Ureter (tissue), 1 donor: ENCODE measurements at regions not wholly inside any gene's neighbourhood (a gene's known extent, or its start where the extent isn't known, plus 50 kb on each side); places are given as distances from the start of the nearest gene placed in this dataset.
"Not testable (repeated sequence)": the region's sequence is repeated elsewhere in the genome, so short reads cannot be mapped to it uniquely, and the experiment has no call there.

ENCODE experiments used
- DNase-seq: peaks from one replicate; pipeline ENCODE4 v3.0.0-alpha.2; 2020; ENCODE audit warnings: low spot score
- donor health status: DM: yes; HTN: yes; CAD: no.

GRCh38 chr6:14995966-14996602 lies 249.8 kb upstream of the JARID2 start:
- no peak for DNase-seq

DNA sequence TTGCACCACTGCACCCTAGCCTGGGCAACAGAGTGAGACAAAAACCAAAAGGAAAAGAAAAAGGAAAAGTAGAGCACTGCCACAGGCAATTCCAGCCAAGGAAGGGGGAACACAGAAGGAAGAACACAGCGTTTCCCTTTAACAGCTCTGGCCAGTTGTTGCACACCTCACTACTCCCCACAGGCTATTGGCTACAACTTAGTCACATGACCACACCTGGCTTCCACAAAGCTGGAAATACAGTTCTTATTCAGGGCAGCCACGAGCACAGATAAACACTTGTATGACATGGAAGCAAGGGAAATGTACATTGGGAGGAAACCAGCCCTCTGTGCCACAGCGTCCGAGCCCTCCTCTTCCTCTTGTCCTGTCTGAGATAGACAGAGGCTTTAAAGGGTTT lies 249.0 kb upstream of the JARID2 start:
- DNase-seq, result no peak

GRCh38 chr6:14997507-14997906 lies 248.4 kb upstream of the JARID2 start:
- no peak for DNase-seq

GRCh38 chr6:14999106-14999505 lies 246.8 kb upstream of the JARID2 start:
- DNase-seq, result no peak

GRCh38 chr6:15001326-15001910 lies 244.5 kb upstream of the JARID2 start:
- no peak for DNase-seq

- DNase-seq, result no peak
These were observed 237.6 kb upstream of the JARID2 start for GRCh38 chr6:15008269-15008668.

GRCh38 chr6:15014958-15015357 lies 230.9 kb upstream of the JARID2 start:
- DNase-seq, result no peak

DNA sequence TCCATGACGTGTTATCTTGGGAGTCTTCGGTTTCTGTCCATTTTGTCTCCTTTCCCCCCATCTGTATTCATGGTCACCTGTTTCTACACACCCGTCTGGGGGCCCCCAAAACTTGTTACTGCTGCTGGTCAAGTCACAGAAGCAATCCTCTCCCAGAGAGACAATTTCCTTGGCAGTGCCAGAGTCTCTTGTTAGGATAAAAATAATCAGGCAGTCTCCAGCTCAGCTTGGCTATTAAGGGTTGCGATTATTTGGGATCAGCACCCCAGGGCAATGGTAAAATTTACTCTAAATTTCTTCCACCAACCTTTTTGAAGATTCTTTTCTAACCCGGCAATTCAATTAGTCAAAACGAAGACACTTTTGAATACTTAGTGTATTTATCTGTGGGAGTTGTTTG lies 229.1 kb upstream of the JARID2 start:
- no peak for DNase-seq

- no peak for DNase-seq
These were observed 228.6 kb upstream of the JARID2 start for GRCh38 chr6:15017261-15017660.

DNA sequence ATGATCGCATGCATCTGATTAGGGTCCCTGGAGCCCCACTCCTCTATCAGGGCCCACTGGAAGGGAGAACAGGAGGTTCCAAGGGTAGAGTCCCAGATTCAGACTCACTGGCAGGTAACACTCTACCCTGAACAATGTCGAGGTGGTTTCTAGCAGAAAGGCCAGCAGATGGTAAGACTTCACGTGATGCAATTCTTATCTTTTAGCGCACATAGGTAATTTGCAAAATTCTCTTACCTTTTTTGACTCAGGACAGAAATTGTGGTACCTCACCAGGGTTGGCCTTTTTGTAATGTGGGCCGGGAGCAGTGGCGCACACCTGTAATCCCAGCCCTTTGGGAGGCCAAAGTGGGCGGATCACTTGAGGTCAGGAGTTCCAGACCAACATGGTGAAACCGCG lies 228.1 kb upstream of the JARID2 start:
- no peak for DNase-seq

DNA sequence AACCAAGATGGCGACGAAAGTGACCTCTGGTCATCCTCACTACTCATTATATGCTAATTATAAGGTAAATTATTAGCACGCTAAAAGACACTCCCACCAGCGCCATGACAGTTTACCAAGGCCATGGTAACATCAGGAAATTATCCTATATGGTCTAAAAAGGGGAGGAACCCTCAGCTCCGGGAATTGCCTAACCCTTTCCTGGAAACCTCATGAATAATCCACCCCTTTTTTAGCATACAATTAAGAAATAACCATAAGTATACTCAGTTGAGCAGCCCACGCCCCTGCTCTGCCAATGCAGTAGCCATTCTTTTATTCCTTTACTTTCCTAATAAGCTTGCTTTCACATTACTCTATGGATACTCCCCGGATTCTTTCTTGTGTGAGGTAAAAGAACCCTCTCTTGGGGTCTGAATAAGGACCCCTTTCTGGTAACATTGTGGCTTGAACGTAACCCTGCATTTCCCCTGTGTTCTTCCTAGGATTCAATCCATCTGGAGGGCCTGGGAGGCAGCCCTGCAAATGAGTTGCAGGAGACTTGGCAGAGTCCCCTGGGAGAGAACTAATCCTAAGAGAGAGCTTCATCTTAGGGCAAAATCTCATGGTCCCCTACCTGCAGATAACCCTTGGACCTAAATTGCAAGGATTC lies 225.6 kb upstream of the JARID2 start:
- DNase-seq, result no peak

- DNase-seq, result no peak
These were observed 224.8 kb upstream of the JARID2 start for GRCh38 chr6:15021074-15021473.

GRCh38 chr6:15023018-15023417 lies 222.9 kb upstream of the JARID2 start:
- not testable (repeated sequence) for DNase-seq

GRCh38 chr6:15023448-15023847 lies 222.4 kb upstream of the JARID2 start:
- DNase-seq, result no peak

- no peak for DNase-seq
These were observed 220.4 kb upstream of the JARID2 start for GRCh38 chr6:15025446-15025845.

GRCh38 chr6:15026832-15027231 lies 219.0 kb upstream of the JARID2 start:
- DNase-seq, result no peak

GRCh38 chr6:15027472-15027871 lies 218.4 kb upstream of the JARID2 start:
- DNase-seq, result no peak

DNA sequence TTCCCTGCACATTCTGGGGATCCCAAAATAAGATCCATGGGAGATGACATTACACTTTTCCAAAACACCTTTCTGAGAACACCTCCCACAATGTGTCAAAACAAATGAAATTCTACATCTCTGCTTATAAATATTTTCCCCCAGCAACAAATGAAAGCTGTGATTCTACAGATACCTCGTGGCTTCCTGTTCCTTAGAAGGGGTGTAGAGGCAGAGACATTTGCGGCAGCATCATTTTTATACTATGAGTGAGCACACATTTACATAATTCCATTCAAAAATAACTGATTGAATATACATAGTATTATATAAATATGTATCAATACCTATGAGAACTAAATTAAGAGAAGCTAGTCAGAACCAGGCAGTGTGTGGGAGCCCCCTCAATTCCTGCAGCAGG lies 213.9 kb upstream of the JARID2 start:
- no peak for DNase-seq

GRCh38 chr6:15033850-15034203 lies 212.0 kb upstream of the JARID2 start:
- no peak for DNase-seq

- no peak for DNase-seq
These were observed 209.1 kb upstream of the JARID2 start for GRCh38 chr6:15036690-15037245.

DNA sequence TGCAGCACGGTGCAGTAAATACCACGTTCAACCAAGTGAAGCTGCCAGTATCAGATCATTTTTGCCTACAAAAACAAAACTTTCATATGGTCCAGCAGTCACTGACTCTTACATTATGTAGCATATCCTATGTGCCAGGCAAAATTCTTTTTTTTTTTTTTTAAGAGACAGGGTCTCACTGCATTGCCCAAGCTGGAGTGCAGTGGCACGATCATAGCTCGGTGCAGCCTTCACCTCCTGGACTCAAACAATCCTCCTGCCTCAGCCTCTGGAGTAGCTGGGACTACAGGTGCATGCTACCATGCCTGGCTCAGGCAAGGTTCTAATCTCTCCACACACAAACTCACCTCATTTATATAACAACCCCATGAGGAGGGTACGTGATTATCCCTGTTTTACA lies 208.6 kb upstream of the JARID2 start:
- no peak for DNase-seq

DNA sequence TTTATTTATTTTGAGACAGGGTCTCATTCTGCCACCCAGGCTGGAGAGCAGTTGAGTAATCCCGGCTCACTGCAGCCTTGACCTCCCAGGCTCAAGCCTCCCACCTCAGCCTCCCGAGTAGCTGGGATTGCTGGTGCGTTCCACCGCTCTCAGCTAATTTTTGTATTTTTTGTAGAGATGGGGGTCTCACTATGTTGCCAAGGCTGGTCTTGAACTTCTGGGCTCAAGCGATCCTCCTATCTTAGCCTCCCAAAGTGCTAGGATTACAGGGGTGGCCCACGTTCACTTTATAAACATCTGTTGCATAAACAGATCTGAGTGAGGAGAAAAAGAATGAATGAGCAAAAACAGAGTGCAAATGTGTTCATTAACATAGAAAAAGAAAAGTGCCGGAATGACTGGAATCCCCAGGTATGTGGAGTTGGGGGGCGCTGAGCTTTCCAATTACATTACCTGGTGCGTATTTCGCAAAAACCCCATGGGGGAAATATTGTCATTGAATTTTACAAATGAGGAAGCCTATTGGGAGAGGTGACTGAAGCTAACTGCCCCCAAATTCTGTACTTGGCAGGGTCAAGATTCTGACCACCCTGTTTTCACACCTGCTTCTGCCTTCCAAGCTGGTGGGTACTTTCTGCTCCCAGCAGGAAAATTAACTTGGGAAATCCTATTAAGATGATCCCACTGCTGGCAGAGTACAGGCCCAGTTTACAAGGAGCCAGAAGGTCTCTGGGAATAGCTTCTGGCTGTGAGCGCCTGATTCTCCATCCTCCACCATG lies 207.7 kb upstream of the JARID2 start:
- DNase-seq, result no peak

DNA sequence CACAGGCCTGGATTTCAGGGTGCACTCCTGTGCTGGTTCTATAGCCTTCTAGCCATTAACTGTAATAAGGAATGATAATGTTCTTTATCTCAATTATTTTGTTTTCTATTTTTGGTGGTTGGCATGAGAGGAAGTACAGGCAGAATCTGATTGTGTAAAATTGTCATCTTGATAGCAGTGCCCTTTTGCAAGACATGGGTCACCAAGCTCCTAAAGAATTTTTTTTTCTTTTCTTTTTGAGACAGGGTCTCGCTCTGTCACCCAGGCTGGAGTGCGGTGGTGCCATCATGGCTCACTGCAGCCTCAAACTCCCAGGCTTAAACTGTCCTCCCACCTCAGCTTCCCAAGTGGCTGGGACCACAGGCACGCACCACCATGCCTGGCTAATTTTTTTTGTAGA lies 206.7 kb upstream of the JARID2 start:
- no peak for DNase-seq
